ENCODE measurements at regions not wholly inside any gene's neighbourhood (a gene's known extent, or its start where the extent isn't known, plus 50 kb on each side); places are given as distances from the start of the nearest gene placed in this dataset.

- TF ChIP-seq, protein P1, sequence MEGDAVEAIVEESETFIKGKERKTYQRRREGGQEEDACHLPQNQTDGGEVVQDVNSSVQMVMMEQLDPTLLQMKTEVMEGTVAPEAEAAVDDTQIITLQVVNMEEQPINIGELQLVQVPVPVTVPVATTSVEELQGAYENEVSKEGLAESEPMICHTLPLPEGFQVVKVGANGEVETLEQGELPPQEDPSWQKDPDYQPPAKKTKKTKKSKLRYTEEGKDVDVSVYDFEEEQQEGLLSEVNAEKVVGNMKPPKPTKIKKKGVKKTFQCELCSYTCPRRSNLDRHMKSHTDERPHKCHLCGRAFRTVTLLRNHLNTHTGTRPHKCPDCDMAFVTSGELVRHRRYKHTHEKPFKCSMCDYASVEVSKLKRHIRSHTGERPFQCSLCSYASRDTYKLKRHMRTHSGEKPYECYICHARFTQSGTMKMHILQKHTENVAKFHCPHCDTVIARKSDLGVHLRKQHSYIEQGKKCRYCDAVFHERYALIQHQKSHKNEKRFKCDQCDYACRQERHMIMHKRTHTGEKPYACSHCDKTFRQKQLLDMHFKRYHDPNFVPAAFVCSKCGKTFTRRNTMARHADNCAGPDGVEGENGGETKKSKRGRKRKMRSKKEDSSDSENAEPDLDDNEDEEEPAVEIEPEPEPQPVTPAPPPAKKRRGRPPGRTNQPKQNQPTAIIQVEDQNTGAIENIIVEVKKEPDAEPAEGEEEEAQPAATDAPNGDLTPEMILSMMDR (IDR thresholded peaks at IDR 0.05): no peak
- TF ChIP-seq POLR2A (IDR thresholded peaks at IDR 0.05): no peak
Observed at GRCh38 chr14:80080601-80081000, 130.7 kb downstream of the DIO2 start.

All from uterus (tissue), 2 donors.